ENCODE measurements at regions not wholly inside any gene's neighbourhood (a gene's known extent, or its start where the extent isn't known, plus 50 kb on each side); places are given as distances from the start of the nearest gene placed in this dataset.

GRCh38 chr14:43361751-43362150 lies 1145.3 kb downstream of the FSCB start:
- TF ChIP-seq, protein P1, sequence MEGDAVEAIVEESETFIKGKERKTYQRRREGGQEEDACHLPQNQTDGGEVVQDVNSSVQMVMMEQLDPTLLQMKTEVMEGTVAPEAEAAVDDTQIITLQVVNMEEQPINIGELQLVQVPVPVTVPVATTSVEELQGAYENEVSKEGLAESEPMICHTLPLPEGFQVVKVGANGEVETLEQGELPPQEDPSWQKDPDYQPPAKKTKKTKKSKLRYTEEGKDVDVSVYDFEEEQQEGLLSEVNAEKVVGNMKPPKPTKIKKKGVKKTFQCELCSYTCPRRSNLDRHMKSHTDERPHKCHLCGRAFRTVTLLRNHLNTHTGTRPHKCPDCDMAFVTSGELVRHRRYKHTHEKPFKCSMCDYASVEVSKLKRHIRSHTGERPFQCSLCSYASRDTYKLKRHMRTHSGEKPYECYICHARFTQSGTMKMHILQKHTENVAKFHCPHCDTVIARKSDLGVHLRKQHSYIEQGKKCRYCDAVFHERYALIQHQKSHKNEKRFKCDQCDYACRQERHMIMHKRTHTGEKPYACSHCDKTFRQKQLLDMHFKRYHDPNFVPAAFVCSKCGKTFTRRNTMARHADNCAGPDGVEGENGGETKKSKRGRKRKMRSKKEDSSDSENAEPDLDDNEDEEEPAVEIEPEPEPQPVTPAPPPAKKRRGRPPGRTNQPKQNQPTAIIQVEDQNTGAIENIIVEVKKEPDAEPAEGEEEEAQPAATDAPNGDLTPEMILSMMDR (IDR thresholded peaks at IDR 0.05) = no peak
- TF ChIP-seq POLR2A (IDR thresholded peaks at IDR 0.05) = no peak

All from thyroid gland (tissue), 4 donors.